Loucy (cell line): ENCODE measurements at regions not wholly inside any gene's neighbourhood (a gene's known extent, or its start where the extent isn't known, plus 50 kb on each side); places are given as distances from the start of the nearest gene placed in this dataset.

Experiments used
- CTCF ChIP-seq: fragments of 200-600 bp; sonication (generic); conservative IDR thresholded peaks from 2 replicates; pipeline ENCODE4 v1.5.1; 2014; ENCODE audit warnings: mild to moderate bottlenecking, antibody characterized with exemption, low read length
- EZH2phosphoT487 ChIP-seq: fragments of 200-600 bp; IDR thresholded peaks from 2 replicates; pipeline ENCODE4 v1.6.1; 2018; ENCODE audit warnings: antibody characterized with exemption, mild to moderate bottlenecking, moderate library complexity, borderline replicate concordance

- no peak for TF ChIP-seq CTCF
- no peak for TF ChIP-seq EZH2phosphoT487
Measured at GRCh38 chr9:89718176-89718575, 113.4 kb downstream of the GADD45G start.
